ENCODE measurements at regions not wholly inside any gene's neighbourhood (a gene's known extent, or its start where the extent isn't known, plus 50 kb on each side); places are given as distances from the start of the nearest gene placed in this dataset.
"Not testable (repeated sequence)": the region's sequence is repeated elsewhere in the genome, so short reads cannot be mapped to it uniquely, and the experiment has no call there.

- DNase-seq (ENCODE audit: low read depth), result no peak
Observed at GRCh38 chr6:140830666-140831065, 1302.1 kb upstream of the GJE1 start.

GRCh38 chr6:140828856-140829255 lies 1303.9 kb upstream of the GJE1 start:
- DNase-seq (ENCODE audit: low read depth), result no peak

- DNase-seq (ENCODE audit: low read depth), result no peak
Observed at GRCh38 chr6:140827593-140827992, 1305.1 kb upstream of the GJE1 start.

- no peak for DNase-seq (ENCODE audit: low read depth)
Observed at GRCh38 chr6:140825731-140826130, 1307.0 kb upstream of the GJE1 start.

DNA sequence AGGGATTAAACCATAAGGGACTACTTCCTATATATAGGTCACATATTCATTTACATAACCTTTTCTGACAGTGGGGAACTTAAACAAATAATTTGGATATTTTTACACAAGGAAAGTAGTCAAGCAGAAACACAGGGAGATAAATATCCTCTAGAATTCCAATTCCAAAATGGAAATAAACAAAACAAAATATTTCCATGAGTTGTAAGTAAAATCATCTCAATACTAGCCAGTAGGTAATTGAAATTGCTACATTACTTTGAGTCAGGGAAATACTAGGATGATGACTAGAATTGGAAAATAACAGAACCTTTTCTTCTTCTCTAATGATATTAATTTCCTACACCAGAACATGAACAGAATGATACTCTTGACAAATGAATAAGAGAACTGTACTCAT lies 1308.1 kb upstream of the GJE1 start:
- no peak for DNase-seq (ENCODE audit: low read depth)

- DNase-seq (ENCODE audit: low read depth), result no peak
Observed at GRCh38 chr6:140821196-140821595, 1311.5 kb upstream of the GJE1 start.

DNA sequence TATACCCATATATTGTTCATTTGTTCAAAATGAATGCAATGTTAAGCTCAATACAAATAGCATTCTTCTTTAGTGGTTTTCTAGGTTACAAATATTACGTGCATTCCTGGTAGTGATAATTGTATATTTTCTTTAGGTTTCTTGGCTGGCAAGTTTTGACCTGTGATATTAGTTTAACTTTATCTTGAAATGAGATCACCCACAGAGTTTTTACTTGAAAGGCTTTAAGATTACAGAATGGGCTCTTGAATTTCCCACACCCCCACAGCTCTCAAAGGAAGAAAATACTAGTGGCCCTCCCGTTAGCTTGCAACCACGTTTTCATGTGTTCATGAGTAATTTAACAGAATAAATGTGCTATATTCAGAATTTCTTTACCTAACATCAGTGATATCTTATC lies 1315.5 kb upstream of the GJE1 start:
- DNase-seq (ENCODE audit: low read depth), result no peak

DNA sequence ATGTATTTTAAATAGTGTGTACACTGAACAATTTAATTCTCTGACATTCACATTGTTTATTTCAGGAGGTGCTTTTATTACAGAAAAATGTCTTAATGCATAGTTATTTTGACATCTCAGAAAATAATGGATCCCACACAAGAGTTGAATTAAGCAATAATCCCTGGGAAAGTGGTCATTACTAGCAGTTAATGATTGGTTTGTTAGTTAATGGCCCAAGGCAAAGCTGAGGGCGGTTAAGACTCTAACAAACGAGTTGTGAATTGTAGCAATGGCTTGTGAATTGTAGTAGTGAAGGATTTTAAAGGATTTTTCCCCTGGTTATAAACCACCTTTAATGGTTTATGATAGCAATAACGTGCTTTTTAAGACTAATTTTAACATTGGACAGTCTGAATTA lies 1316.0 kb upstream of the GJE1 start:
- no peak for DNase-seq (ENCODE audit: low read depth)

DNA sequence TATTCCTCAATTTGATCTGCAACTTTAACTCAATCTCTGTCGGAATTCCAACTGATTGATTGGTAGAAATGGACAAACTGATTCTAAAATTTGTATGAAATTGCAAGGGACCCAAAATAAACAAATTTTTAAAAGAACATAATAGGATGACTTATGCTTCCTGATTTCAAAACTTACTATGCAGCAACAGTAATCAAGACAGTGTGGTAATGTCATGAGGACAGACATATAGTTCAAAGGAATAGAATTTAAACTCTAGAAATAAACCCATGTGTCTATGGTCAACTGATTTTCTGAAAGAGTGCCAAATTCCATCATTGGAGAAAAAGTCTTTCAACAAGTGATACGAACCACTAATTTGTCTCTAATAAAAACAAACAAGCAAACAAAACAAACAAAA lies 1320.1 kb upstream of the GJE1 start:
- no peak for DNase-seq (ENCODE audit: low read depth)

- DNase-seq (ENCODE audit: low read depth), result no peak
Observed at GRCh38 chr6:140811642-140812041, 1321.1 kb upstream of the GJE1 start.

DNA sequence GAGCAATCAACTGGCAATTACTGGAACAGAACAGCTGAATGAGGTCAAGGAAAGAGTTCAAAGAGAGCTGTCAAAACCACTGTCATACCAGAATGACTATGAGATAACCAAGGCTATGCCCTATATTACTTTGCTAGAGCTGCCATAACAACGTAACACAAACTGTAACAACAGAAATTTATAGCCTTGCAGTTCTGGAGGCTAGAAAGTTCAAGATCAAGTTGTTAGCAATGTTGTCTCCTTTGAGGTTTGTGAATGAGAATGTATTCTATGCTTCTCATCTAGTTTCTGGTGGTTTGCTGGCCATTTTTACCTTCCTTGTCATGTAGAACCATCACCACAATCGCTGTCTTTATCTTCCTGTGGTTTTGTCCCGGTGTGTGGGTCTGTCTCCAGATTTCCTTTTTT lies 1323.0 kb upstream of the GJE1 start:
- no peak for DNase-seq (ENCODE audit: low read depth)

GRCh38 chr6:140806431-140806830 lies 1326.3 kb upstream of the GJE1 start:
- peak; percentile 42 for DNase-seq (ENCODE audit: low read depth)

GRCh38 chr6:140794544-140794943 lies 1338.2 kb upstream of the GJE1 start:
- no peak for DNase-seq (ENCODE audit: low read depth)

- no peak for DNase-seq (ENCODE audit: low read depth)
Observed at GRCh38 chr6:140790109-140790508, 1342.6 kb upstream of the GJE1 start.

DNA sequence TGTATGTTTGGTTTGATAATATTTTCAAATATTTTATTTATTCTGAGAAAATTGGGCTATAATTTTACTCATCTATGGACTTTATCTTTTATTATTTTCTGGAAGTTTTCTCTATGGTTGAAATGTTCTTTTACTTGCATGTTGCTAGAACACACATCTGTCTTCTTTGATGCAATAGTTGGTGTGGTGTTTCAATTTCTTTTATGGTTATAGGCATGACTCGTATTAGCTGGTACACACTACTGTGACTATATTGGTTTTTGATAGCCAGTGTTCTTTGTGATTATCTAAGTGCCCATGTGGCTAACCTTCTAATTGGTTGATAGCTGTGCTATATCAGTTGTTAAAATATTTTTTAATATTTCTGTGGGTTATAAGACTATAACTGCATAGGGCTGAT lies 1343.3 kb upstream of the GJE1 start:
- no peak for DNase-seq (ENCODE audit: low read depth)

GRCh38 chr6:140785926-140786325 lies 1346.8 kb upstream of the GJE1 start:
- no peak for DNase-seq (ENCODE audit: low read depth)

DNA sequence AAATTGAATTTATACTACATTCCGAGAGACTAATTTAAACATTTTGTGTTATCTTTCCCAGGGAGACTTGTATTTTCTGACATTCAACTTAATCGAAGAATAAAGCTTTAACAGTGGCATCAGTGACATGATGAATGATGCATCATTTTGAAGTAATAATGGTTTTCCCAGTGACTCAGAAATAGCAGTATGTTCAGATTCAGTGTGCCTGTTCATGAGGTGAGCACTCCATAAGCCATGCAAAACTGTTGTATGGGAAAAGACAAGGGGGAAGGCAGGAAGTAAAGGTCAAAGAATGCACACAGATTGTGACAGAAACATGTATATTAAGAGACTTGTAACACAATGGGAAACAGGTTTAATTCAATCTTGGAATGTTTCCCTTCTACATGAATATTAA lies 1348.2 kb upstream of the GJE1 start:
- no peak for DNase-seq (ENCODE audit: low read depth)

- not testable (repeated sequence) for DNase-seq (ENCODE audit: low read depth)
Observed at GRCh38 chr6:140783504-140783903, 1349.2 kb upstream of the GJE1 start.

GRCh38 chr6:140782941-140783340 lies 1349.8 kb upstream of the GJE1 start:
- DNase-seq (ENCODE audit: low read depth), result no peak

- DNase-seq (ENCODE audit: low read depth), result no peak
Observed at GRCh38 chr6:140779991-140780596, 1352.6 kb upstream of the GJE1 start.

DNA sequence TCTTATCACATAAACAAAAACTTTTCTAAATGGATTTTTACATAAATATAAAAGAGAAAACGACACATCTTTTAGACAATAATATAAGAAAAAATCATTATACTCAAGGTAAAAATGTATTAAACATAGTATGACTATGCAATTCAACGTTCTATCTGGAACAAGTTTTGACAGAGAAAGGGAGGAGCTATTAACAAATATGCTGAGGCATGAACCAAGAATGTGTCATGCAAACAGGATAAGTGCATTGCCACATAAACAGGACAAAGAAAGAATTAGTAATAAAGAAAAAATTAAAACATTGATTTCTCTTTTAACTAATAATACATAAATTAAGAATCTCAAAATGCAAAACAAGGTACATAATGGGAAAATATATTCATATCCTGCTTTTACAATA lies 1353.4 kb upstream of the GJE1 start:
- no peak for DNase-seq (ENCODE audit: low read depth)

GRCh38 chr6:140777780-140778179 lies 1354.9 kb upstream of the GJE1 start:
- no peak for DNase-seq (ENCODE audit: low read depth)

DNA sequence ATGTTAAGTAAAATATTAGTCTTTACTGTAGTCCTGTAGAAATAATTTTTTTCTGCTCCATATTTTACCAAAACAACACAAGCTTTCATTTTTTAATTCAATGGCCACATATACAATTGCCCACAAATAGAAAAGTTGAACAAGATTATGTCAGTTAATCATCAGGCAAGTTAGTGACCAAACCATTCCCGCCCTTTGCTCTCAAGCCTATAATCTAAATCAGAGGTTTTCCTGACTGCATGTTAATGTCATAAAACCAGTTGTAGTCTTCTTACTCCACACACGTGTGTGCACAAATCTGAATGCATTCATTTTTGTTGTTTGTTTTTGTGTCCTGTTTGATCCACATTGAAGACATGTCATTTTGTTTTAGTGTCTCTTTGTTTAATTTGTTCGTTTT lies 1357.7 kb upstream of the GJE1 start:
- no peak for DNase-seq (ENCODE audit: low read depth)

GRCh38 chr6:140774080-140774505 lies 1358.6 kb upstream of the GJE1 start:
- peak; percentile 56 for DNase-seq (ENCODE audit: low read depth)

DNA sequence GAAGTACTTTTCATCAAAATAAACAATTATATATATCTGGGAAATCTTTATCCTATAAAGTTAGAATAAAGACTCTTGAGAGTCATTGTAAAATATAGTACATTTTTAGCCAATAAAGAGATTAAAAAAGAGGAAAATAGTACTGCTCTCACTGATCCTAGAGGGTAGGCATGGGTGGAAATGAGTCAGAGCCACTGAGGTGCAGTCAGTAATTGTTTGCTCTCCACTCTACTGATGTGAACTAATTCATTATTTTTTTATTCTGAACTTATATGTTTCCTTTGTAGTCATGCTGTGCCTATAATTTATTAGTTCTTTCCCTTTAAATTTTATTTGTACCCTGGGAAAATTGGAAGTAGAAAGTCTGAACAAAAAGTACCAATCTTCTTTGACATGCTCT lies 1359.4 kb upstream of the GJE1 start:
- DNase-seq (ENCODE audit: low read depth), result no peak
